Suprapubic skin (tissue), 3 donors: ENCODE measurements at regions not wholly inside any gene's neighbourhood (a gene's known extent, or its start where the extent isn't known, plus 50 kb on each side); places are given as distances from the start of the nearest gene placed in this dataset.

ENCODE experiments used
- CTCF ChIP-seq, 2 donors: fragments of 200-600 bp in 1 of 2; fragments of 450-650 bp in 1 of 2; sonication (generic) in 1 of 2; IDR thresholded peaks; one replicate each; pipeline ENCODE4 v1.5.1; 2016 to 2019; ENCODE audit warnings: antibody characterized with exemption in 2 of 2, mild to moderate bottlenecking in 1 of 2, moderate library complexity in 1 of 2
- EP300 ChIP-seq: sonication (generic); formaldehyde crosslinking; IDR thresholded peaks from one replicate; pipeline ENCODE4 v1.6.1; 2017; ENCODE audit warnings: antibody characterized with exemption

GRCh38 chr1:216958569-216958968, 235.3 kb upstream of the ESRRG start:
- no peak for TF ChIP-seq CTCF (IDR thresholded peaks at IDR 0.05)
- no peak for TF ChIP-seq EP300
